Endothelial cell of umbilical vein (primary cell): ENCODE measurements at regions not wholly inside any gene's neighbourhood (a gene's known extent, or its start where the extent isn't known, plus 50 kb on each side); places are given as distances from the start of the nearest gene placed in this dataset.

Experiments used
- EZH2 ChIP-seq: IDR thresholded peaks from 2 replicates; pipeline ENCODE4 v1.6.1; 2012; ENCODE audit warnings: borderline replicate concordance, low read depth, mild to moderate bottlenecking, moderate library complexity, low read length, inconsistent platforms; ENCODE audit not compliant: severe bottlenecking
- GATA2 ChIP-seq: IDR thresholded peaks from 2 replicates; pipeline ENCODE4 v1.7.0; 2011; ENCODE audit warnings: low read depth, mild to moderate bottlenecking, moderate library complexity, mixed read lengths, low read length; ENCODE audit not compliant: insufficient read length, insufficient read depth
- POLR2A ChIP-seq: IDR thresholded peaks from 2 replicates; pipeline ENCODE4 v1.6.1; 2012; ENCODE audit warnings: low read depth, mild to moderate bottlenecking, control low read depth, low read length
- TF ChIP-seq, protein P1 (sequence below), 2 donors: IDR thresholded peaks; 1 replicate in 1 of 2; 2 replicates in 1 of 2; pipeline ENCODE4 v1.5.1; 2011; ENCODE audit warnings: low read length in 2 of 2, mild to moderate bottlenecking in 2 of 2, moderate library complexity in 2 of 2, control low read depth in 1 of 2, inconsistent platforms in 1 of 2, low read depth in 1 of 2; ENCODE audit not compliant: insufficient read depth in 1 of 2; ENCODE audit errors: extremely low read depth in 1 of 2
- TF ChIP-seq, protein P2 (sequence below): IDR thresholded peaks from 2 replicates; pipeline ENCODE4 v1.6.1; 2011; ENCODE audit not compliant: insufficient read depth, insufficient read length

DNA sequence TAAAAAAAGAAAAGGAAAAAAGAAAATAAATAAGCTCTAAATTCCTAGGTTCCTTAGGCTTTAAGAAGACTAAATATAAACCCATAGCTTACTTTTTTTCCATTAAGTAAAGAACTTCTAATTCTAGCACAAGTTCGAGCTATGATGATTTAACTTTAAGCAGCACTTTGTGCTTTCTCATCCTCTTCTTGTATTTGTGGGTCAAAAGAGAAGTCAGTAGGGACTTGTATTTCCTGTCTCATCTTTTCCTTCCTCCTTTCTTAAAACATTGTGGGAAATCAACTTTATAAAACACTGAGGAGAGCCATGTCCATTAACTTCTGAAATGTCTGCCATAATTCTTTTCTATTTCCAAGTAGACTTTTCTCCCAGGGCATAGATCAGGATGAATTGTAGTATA is 637.7 kb upstream of the CITED2 start:
- TF ChIP-seq, protein P1, sequence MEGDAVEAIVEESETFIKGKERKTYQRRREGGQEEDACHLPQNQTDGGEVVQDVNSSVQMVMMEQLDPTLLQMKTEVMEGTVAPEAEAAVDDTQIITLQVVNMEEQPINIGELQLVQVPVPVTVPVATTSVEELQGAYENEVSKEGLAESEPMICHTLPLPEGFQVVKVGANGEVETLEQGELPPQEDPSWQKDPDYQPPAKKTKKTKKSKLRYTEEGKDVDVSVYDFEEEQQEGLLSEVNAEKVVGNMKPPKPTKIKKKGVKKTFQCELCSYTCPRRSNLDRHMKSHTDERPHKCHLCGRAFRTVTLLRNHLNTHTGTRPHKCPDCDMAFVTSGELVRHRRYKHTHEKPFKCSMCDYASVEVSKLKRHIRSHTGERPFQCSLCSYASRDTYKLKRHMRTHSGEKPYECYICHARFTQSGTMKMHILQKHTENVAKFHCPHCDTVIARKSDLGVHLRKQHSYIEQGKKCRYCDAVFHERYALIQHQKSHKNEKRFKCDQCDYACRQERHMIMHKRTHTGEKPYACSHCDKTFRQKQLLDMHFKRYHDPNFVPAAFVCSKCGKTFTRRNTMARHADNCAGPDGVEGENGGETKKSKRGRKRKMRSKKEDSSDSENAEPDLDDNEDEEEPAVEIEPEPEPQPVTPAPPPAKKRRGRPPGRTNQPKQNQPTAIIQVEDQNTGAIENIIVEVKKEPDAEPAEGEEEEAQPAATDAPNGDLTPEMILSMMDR (IDR thresholded peaks at IDR 0.05; ENCODE audit: extremely low read depth in 1 of 2, insufficient read depth in 1 of 2, low read depth in 1 of 2, low read length in 2 of 2), result no peak
- TF ChIP-seq GATA2 (no peak), POLR2A (no peak), EZH2 (no peak)
- TF ChIP-seq, protein P2, sequence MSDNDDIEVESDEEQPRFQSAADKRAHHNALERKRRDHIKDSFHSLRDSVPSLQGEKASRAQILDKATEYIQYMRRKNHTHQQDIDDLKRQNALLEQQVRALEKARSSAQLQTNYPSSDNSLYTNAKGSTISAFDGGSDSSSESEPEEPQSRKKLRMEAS, result no peak
